GM19452 (cell line): ENCODE measurements at regions not wholly inside any gene's neighbourhood (a gene's known extent, or its start where the extent isn't known, plus 50 kb on each side); places are given as distances from the start of the nearest gene placed in this dataset.
"Not testable (repeated sequence)": the region's sequence is repeated elsewhere in the genome, so short reads cannot be mapped to it uniquely, and the experiment has no call there.

Experiments used
- ATAC-seq: cut with Tn5 transposase; IDR thresholded peaks from one replicate; pipeline ENCODE4 v1.9.1; 2021; ENCODE audit not compliant: unreplicated experiment

DNA sequence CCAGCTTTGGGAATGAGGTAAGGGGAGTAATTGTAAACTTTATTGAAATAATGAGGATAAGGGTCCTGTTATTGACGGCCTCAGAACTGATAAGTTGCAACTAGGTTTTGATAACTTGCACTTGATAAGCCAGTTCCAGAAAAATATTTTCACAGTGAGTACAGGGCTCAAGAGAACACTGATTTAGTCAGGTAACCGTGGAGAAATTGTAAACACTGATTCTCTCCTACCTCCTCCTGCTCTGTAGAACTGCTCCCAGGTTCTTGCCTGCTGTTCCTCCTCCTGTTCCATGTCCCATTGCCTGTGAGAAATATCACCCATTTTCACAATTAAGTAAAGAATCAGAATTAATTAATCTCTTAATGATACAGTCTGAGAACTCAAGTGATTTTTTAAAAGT is 55.0 kb upstream of the CXXC4 start:
- ATAC-seq: no peak

DNA sequence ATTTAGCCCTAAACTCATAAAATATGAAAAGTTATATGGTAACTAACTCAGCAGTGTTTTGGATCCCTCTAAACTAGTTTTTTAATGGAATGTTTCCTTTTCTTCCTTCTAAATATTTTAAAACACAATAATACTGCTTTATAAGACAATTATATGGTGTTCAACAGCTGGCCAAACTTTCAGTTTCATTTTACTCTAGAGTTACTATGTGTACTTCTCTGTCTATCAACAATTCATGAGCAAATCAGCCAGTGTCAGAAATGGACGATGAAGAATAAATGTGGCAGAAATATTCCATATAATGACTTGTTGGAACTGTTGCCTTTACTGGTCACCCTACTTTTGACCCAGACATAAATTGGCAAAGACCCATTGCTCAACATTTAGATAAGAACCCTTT is 64.8 kb upstream of the CXXC4 start:
- no peak for ATAC-seq

DNA sequence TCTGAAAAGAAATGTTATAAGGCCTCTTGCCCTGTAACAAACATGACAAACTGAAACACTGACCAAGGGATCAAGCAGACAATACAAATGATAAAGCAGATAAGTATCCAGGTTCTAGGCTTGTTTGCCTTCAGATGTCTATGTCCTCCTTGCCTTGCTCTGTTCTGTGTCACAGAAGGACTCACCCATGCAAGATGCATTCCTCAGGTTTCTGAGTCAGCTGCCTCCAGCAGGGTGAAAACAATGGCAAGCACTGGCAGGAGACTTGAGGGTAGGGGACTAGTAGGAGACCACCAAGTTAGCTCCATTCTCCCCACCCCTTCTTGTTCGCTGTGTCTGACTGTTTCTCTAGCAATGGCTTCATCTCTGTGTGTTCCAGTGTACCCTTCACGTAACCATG is 76.6 kb upstream of the CXXC4 start:
- no peak for ATAC-seq

DNA sequence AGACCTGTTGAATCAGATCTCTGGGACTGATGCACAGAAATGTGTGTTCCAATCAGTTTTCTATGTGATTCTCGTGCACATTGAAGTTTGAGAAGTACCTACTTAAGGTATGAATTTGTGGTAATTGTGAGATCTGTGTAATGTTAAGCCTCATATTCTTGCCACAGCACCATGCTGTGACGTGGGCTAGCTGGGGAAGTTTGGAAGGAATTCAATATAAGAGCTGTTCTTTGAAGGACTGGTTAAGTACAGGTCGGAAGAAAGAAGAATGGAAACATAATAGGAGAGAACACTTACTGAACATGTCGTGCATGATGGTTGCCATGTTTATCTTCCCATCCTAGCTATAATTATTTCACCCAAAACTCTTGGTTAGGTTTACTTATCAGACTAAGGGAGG is 79.7 kb upstream of the CXXC4 start:
- ATAC-seq: no peak

DNA sequence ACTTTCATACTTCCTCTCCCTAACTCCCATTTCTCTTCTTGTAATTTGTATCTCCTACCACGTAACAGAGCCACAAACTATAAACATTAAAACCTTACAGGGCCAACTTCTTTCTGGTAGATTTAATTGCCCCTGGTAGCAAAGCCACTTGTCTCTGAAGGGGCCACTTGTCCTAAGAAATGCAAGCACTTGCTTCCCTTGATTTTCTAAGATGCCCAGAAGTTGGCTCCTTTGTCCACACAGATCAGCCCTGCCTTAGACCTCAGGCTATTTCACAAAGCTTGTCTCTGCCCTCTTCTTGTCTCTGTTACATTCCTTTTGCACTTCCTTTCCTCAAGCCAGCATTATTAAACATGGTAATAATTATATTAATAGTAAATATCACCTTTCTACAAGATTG is 80.6 kb upstream of the CXXC4 start:
- ATAC-seq: no peak

DNA sequence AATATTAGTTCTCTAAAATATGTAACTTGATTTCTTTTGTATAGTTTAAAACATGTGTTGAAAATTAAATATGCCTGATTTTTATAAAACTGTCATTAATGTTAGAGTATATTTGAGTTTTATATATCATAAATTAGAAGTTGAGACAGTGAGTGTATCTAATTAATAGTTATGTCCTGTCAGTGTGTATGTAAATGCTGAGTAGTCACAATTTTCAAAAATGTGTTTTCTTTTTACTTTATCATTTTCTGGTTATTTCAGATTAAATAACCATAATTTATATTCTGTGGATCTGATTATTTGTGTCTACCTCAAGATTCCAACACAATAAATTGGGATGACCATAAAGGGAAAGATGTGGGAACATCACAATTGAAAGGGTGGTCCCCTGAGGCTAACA is 82.7 kb upstream of the CXXC4 start:
- no peak for ATAC-seq

DNA sequence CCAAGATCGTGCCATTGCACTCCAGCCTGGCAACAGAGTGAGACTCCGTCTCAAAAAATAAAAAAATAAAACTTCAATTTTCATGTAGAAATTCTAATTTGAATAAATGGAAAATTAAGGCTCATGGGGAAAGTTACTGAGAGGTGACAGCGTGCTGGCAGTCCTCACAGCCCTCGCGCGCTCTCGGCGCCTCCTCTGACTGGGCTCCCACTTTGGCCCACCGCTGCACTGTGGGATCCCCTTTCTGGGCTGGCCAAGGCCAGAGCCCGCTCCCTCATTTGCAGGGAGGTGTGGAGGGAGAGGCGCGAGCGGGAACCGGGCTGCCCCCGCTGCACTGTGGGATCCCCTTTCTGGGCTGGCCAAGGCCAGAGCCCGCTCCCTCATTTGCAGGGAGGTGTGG is 86.8 kb upstream of the CXXC4 start:
- ATAC-seq: not testable (repeated sequence)

DNA sequence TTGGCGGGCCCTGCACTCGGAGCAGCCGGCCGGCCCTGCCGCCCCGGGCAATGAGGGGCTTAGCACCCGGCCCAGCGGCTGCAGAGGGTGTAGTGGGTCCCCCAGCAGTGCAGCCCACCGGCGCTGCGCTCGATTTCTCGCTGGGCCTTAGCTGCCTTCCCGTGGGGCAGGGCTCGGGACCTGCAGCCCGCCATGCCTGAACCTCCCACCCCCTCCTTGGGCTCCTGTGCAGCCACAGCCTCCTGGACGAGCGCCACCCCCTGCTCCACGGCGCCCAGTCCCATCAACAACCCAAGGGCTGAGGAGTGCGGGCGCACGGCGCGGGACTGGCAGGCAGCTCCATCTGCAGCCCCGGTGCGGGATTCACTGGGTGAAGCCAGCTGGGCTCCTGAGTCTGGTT is 87.4 kb upstream of the CXXC4 start:
- not testable (repeated sequence) for ATAC-seq

DNA sequence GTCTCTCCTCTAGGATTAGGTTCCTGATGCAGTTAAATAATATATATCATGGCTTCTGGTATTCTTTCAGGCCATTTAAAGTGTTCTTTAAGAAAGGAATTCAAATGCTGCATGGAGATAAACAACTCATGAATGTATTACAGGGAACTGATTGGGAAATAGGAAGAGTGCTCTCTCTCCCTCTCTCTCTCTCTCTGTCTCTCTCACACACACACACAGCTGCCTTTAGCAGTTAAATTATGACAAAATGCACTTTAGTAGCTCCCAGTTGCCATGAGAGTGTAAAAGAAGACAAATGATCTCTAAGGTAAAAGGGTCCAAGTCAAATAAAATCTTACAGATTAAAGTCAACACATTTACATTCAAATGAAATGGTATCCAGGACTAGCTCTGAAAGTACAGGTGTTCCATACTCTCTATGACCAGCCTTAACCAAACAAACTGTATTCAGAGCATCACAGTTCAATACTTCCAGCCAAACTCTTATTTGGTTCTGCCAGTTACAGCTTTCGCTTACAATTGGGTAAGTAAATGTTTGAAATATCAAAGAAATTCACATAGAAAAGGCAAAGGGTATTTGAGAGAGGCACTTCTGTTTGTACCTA is 94.7 kb upstream of the CXXC4 start:
- ATAC-seq: no peak

DNA sequence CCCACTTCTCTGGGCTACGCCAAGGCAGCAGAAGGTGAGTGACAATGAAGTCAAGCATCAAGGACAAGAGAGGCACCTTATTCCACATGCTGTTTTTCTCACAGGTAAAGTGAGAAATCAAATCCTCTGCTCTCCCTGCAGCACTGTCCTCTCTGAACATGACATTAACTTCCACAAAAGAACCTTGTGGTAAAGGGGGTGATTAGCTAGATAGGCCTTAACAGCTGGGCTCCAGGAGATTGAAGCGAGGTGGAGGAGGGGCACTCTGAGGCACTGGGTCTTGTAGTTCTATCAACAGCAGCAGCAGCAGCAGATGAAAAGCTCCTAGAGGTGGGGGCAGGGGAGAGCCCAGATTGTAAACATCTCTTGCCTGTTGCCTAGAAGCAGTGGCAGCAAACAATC is 96.8 kb upstream of the CXXC4 start:
- no peak for ATAC-seq

DNA sequence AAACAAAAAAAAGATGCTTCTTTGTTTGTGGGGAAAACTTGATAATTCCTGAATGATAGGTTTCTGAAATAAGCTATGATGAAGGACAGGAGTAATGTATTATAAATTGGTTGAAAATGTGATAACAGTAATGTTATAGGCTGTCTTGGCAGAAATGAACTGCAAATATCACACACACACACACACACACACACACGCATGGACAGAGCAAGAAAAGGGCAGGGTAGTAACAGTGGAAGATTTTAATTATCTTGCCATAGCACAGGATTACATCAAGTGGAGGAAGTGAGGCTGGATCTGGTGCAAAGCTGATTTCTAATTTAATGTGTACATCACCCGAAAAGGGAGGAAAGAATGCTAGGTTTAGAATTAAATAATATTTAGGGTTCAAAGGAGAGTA is 97.5 kb upstream of the CXXC4 start:
- ATAC-seq: no peak

DNA sequence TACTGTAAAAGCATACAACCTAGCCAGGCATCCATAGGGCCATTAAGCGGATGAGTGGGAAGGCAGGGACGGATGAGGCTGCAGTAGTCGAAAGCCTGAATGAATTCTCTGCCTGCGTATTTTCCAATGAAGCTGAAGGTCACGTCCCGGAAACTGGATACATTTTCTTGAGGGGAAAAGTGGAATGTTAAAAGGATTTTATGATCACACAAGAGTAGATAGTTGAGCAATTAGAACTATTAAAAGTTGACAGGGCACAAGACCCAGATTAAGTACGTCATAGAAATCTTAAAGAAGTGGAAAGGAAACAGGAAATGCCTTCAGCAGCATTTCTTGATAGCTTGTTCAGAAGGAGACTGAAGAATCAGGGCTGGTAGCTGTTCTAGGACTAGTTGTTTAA is 98.3 kb upstream of the CXXC4 start:
- no peak for ATAC-seq

DNA sequence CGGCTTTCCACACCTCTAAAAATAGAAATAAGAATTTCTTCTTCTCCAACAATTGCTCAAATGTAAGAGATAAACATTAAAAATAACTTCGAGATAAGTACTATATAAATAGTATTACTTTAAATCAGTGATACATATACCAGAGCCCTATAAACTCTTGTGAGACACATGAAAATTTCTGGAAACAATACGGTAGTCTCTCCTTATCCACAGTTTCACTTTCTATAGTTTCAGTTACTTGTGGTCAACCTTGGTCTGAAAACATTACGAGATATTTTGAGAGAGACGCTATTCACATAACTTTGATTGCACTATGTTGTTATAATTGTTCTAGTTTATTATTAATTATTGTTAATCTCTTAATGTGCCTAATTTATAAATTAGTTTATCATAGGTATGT is 101.5 kb upstream of the CXXC4 start:
- ATAC-seq: no peak

DNA sequence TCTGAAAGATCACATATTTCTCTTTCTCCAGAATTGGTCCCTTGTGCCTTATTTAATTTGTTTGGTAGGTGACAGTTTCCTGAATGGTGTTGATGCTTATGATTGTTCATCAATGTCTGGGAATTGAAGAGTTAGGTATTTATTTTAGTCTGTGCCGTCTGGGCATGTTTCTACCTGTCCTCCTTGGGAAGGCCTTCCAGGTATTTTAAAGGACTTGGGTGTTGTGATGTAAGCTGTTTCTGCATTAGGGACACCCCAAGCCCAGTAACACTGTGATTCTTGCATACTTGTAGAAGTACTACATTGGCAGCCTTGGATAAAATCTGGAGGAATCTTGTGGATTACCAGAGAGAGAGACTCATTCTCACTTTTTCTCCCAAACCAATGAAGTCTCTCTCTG is 120.8 kb upstream of the CXXC4 start:
- no peak for ATAC-seq

DNA sequence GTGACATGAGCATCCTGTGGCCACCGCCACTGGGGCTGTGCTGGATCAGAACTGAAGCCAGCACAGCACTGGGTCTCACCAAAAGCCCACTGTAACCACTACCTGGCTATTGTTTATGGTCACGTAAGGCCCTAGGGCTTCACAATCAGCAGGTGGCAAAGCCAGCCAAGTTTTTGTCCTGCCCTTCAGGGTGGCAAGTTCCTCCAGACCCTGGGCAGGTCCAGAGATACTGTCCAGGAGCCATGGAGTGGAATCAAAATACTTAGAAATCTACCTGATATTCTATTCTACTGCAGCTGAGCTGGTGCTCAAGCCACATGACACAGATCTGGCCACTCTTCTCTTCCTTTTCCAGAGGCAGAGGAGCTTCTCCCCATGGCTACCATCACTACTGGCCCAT is 121.2 kb upstream of the CXXC4 start:
- no peak for ATAC-seq

DNA sequence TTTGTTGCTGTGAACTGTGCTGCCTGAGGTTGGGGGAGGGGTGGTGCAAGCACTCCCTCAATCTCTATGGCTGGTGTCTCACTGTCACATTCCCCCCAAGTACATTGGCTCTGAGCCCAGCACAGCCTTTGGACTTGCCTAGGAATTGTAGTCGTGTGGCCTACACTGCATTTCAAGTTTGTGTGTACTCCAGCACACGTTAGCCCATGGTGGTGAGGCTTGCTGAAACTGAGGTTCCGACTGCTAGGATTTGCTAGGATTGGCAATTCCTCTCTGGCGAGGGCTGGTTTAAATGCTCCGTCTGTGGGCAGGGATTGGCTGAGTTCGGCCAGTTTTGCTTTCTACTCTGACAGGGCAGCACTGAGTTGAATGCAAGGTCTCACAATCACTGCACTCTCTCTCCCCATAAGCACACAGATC is 121.7 kb upstream of the CXXC4 start:
- ATAC-seq: no peak

DNA sequence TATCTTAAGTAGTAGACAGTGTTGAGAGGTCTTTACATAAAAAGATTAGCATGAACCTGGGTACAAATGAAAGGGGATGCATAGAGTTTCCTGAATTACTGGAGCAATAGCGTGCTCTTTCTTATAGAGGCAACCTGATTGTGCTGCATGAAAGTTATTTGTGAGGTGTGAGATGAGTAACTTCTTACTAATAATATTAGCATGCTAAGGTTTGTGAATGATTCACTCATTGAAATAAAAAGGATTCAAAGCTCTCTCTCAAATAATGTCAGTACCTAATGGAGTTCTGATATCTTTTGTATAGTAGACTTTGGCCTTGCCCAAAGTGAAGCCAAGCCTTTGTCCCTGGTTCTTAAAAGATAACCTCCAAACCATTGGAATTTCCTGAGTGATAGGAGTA is 131.0 kb upstream of the CXXC4 start:
- no peak for ATAC-seq

DNA sequence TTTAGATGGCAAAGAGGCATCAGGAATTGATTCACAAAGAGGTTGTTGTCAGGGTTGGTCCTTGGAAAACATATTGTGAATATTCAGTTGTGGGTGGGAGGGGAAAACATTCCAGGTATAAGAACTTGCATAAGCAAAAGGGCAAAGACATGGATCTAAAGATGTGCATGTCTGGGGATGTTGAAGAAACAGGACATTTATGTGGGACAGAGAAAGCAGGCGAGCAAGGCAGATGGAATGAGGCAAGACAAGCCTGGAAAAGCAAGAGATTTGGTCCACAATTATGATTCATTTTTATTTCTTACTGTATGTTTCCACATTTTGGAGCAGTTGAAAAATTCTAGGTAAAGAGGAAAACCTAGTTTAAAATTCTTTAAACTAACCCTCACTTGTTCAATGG is 134.9 kb upstream of the CXXC4 start:
- ATAC-seq: no peak

DNA sequence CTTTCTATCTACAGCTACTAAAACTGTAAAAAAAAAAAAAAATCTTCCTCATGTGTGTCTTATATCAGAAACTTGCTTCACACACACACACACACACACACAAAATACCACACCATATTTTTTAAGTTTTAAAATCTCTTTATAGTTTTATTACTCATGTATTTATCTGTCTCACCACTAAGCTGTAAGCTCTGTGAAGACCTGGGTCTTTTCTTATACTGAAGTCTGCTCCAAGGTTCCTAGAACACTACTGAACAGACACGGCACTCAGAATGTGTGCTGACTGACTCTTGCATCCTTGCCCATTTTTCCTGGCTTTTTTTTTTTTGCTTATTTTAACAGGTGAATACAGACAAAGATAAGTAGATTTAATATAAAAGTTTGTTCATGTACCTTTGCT is 135.6 kb upstream of the CXXC4 start:
- ATAC-seq: no peak

DNA sequence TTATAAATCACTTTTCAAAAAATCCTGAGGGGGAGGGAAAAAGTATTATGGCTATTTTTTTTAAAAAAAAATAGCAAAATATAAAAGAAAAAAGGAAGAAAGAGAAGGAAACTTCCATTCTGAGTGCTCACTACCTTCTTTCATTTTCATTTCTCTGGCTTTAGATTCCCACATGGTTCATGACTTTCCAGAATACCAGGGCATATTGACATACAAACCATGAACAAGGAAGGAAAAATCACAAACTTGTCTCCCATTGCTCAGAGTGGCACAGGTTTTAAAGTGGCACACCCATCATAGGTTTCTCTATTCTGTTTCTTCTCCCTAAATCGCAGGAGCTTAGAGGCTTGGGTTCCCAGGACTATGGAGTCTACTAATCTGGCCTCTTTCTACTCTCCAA is 136.3 kb upstream of the CXXC4 start:
- no peak for ATAC-seq

DNA sequence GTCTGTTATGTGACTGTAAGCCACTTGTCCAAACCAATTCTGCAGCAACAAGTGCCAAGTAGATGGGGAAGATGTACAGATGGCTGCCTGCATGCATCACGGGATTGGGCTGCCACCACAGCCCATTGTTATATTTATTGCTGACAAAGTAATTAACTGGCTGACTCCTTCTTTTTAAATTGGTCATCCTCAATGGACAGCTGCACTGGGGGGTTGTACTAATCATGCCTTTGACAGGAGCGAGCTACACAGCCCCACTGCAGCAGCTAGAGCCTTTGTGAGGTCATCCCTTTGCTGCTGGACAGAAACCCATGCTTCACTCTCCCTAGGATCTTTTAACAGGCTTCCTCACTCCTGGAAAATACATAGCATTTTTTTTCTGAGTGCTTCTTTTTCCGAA is 146.7 kb upstream of the CXXC4 start:
- ATAC-seq: no peak

DNA sequence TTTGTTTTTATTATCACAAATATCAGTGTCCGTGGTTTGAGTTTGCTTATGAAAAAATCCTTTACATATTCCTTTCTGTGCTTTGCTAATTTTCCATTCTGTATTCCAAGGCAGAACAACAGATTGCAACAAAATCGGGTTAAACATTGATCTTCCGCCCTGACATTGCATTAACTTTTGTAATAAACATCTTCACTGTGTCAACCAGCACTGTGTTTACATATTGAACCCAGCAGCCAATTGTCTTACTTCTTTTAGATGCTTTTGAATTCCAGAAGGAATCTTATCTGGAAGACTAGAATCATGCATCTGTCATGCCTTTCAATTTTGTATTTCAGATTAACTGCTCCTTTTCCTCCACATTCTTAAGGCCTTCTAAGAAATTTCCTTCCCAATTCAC is 147.8 kb upstream of the CXXC4 start:
- ATAC-seq: no peak

DNA sequence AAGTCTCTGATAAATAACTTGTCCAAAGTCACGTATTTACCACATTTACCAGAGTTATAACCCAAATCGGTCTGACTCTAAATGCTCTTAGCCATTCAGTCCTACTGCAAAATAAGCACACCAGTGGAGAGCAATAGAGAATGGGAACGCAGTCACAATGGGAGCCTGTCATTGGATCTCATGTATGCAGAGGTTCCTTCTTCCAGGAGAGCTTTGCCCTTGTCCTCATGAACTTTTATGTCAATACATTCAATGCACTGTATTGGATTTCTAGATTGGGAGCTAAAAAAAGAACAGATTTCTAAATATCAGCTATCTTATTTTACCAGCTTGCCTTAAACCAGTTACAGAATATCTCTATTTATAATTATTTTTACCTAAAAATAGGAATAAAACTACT is 149.1 kb upstream of the CXXC4 start:
- ATAC-seq: no peak

DNA sequence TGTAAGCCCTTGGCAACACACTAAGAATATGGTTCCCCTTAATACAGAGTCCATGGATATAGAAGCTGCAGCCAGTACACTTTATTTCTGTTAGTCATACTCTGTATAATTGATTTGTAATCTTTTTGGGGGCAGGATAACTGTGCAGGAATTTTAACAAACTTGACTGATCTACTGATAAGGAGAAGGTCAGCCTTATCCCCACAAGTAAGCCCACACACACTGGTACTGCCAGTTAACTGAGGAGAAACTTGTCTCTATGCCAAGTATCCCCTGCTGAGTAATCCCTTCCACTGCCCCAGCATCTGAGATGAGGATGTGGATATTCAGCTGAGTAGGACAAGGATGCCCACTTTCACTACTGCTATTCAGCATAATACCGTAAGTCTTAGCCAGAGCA is 154.9 kb upstream of the CXXC4 start:
- no peak for ATAC-seq
